Spleen (tissue), 11 donors: ENCODE measurements at regions not wholly inside any gene's neighbourhood (a gene's known extent, or its start where the extent isn't known, plus 50 kb on each side); places are given as distances from the start of the nearest gene placed in this dataset.

Experiments used
- DNase-seq: peaks from one replicate; pipeline ENCODE4 v3.0.0-alpha.2; 2020
- H3K27ac ChIP-seq, 8 donors: fragments of 200-600 bp; sonication (generic) in 7 of 8; 1 replicate in 4 of 8; 2 replicates in 4 of 8; pipeline versions ENCODE4 v1.5.0 to v1.8.0; 2016 to 2021; ENCODE audit warnings: inconsistent platforms in 4 of 8, mild to moderate bottlenecking in 4 of 8, moderate library complexity in 1 of 8
- H3K27me3 ChIP-seq, 7 donors: fragments of 200-600 bp; sonication (generic) in 6 of 7; replicated peaks in 1 of 7; 1 replicate in 4 of 7; 2 replicates in 3 of 7; pipeline versions ENCODE4 v1.5.0 to v1.8.0; 2016 to 2021; ENCODE audit warnings: inconsistent platforms in 3 of 7, mild to moderate bottlenecking in 1 of 7
- H3K36me3 ChIP-seq, 6 donors: fragments of 200-600 bp; sonication (generic) in 5 of 6; 1 replicate in 4 of 6; 2 replicates in 2 of 6; pipeline versions ENCODE4 v1.5.0 to v1.8.0; 2016 to 2021; ENCODE audit warnings: inconsistent platforms in 2 of 6
- H3K4me1 ChIP-seq, 6 donors: fragments of 200-600 bp; sonication (generic) in 5 of 6; 1 replicate in 3 of 6; 2 replicates in 3 of 6; pipeline versions ENCODE4 v1.5.0 to v1.8.0; 2016 to 2021; ENCODE audit warnings: inconsistent platforms in 3 of 6
- H3K4me3 ChIP-seq, 8 donors: fragments of 200-600 bp; sonication (generic) in 7 of 8; 1 replicate in 4 of 8; 2 replicates in 4 of 8; pipeline versions ENCODE4 v1.5.0 to v1.8.0; 2016 to 2021; ENCODE audit warnings: inconsistent platforms in 4 of 8, mild to moderate bottlenecking in 4 of 8, moderate library complexity in 2 of 8
- H3K9me3 ChIP-seq, 8 donors: fragments of 200-600 bp; sonication (generic) in 7 of 8; 1 replicate in 4 of 8; 2 replicates in 4 of 8; pipeline versions ENCODE4 v1.5.0 to v1.8.0; 2016 to 2021; ENCODE audit warnings: inconsistent platforms in 4 of 8
- POLR2A ChIP-seq, 3 donors: fragments of 450-650 bp; IDR thresholded peaks; one replicate each; pipeline ENCODE4 v1.5.1; 2017; ENCODE audit warnings: antibody characterized with exemption in 3 of 3, mild to moderate bottlenecking in 1 of 3
- POLR2AphosphoS5 ChIP-seq, 3 donors: sonication (generic); formaldehyde crosslinking; IDR thresholded peaks; one replicate each; pipeline ENCODE4 v1.5.1; 2017; ENCODE audit warnings: antibody characterized with exemption in 3 of 3
- WGBS, 5 donors: extraction: QIAGEN DNeasy Blood & Tissue Kit in 3 of 5; methylation state at CpG; one replicate each; pipeline versions ENCODE4 v1.1.5 to v1.1.7; 2013 to 2018; 5-methylcytosine and 5-hydroxymethylcytosine counted together
- intact Hi-C: fragments of 100-400 bp; cut with DNase I; formaldehyde crosslinking; loops from one replicate; pipeline ENCODE4 v1.15.0; 2023; ENCODE audit warnings: low total_unique reads
- TF ChIP-seq, protein P1 (sequence below), 11 experiments: fragments of 200-600 bp in 7 of 11; fragments of 450-650 bp in 4 of 11; sonication (generic) in 4 of 11; IDR thresholded peaks in 8 of 11; conservative IDR thresholded peaks in 3 of 11; 1 replicate in 7 of 11; 2 replicates in 4 of 11; pipeline versions ENCODE4 v1.4.0 to v1.8.0; 2016 to 2021; ENCODE audit warnings: antibody characterized with exemption in 11 of 11, inconsistent platforms in 4 of 11, mild to moderate bottlenecking in 1 of 11
- donor health status: healthy with polysubstance abuse.
- donor health status: DM: no; HTN: no; CAD: no; lungs with moderate emphysema.
- donor health status: DM: no; HTN: no; CAD: no.
- donor health status: Bipolar disorder and iron deficiency.
- donor health status: healthy.
- donor health status: DM: no; HTN: no; CAD: no.
- donor health status: DM: yes; HTN: yes; CAD: no.

DNA sequence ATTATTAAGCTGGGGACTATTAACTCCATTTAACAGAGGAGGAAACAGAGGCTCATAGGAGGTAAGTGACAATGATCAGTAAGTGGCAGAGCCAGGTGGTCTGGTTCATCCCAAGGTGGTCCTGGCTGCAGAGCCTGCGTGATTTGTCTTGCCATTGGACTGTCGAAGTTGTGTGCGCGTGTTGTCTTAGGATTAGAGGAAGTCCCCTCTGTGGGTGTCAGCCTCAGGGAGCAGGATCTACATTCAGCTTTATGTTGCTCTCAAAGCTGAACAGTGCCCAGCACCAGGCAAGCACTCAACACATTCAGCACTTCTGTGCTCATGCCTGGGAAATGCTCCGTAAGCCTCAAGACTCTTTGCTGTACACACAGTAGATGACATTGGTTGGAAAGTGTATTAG is 139.5 kb downstream of the HERPUD2 start:
- H3K4me1 ChIP-seq = peaks cover 0 to 8% (median 0%) of the 10 kb centered on the region in 6 donors
- no peak overlapping the region for H3K27ac ChIP-seq
- H3K36me3 ChIP-seq = no peaks in the 10 kb centered on the region
- no peak for DNase-seq
- no peaks in the 10 kb centered on the region for H3K9me3 ChIP-seq
- intact Hi-C loops = no loop called here
- peaks cover 0 to 3% (median 0%) of the 10 kb centered on the region in 7 donors for H3K27me3 ChIP-seq
- WGBS, 5 donors = 85 to 96% (median 95%) methylated on average over 5 of the region's 5 CpGs
- H3K4me3 ChIP-seq = no peak overlapping the region
- TF ChIP-seq, protein P1, sequence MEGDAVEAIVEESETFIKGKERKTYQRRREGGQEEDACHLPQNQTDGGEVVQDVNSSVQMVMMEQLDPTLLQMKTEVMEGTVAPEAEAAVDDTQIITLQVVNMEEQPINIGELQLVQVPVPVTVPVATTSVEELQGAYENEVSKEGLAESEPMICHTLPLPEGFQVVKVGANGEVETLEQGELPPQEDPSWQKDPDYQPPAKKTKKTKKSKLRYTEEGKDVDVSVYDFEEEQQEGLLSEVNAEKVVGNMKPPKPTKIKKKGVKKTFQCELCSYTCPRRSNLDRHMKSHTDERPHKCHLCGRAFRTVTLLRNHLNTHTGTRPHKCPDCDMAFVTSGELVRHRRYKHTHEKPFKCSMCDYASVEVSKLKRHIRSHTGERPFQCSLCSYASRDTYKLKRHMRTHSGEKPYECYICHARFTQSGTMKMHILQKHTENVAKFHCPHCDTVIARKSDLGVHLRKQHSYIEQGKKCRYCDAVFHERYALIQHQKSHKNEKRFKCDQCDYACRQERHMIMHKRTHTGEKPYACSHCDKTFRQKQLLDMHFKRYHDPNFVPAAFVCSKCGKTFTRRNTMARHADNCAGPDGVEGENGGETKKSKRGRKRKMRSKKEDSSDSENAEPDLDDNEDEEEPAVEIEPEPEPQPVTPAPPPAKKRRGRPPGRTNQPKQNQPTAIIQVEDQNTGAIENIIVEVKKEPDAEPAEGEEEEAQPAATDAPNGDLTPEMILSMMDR (IDR thresholded peaks at IDR 0.05 in 8 of 11, conservative IDR thresholded peaks at IDR 0.05 in 3 of 11) = no peak
- no peak for TF ChIP-seq POLR2AphosphoS5 (IDR thresholded peaks at IDR 0.05)
- no peak for TF ChIP-seq POLR2A (IDR thresholded peaks at IDR 0.05)

DNA sequence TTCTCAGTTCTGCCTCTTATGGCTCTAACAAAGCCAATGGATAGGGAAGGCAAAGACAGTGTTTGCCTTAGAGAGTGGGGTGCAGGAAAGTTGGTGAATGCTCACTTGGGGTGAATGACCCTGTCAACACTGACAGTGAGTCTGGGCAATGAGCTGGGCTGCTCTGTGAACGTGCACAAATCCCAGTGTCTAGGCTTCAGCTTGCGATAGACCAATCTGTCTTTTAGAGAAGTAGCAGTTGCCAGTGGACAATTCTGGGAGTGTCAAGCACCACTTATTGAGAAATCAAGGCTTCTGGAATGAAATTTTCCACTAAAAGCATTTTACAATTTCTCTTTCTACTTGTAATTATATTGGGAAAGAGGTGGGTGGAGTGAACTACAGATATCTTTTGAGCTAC is 141.4 kb downstream of the HERPUD2 start:
- TF ChIP-seq, protein P1 (IDR thresholded peaks at IDR 0.05 in 8 of 11, conservative IDR thresholded peaks at IDR 0.05 in 3 of 11) = no peak
- TF ChIP-seq POLR2A (IDR thresholded peaks at IDR 0.05) (no peak), POLR2AphosphoS5 (IDR thresholded peaks at IDR 0.05) (no peak)
- WGBS, 5 donors = 47 to 62% (median 53%) methylated on average over 2 of the region's 2 CpGs
- intact Hi-C loops = no loop called here

DNA sequence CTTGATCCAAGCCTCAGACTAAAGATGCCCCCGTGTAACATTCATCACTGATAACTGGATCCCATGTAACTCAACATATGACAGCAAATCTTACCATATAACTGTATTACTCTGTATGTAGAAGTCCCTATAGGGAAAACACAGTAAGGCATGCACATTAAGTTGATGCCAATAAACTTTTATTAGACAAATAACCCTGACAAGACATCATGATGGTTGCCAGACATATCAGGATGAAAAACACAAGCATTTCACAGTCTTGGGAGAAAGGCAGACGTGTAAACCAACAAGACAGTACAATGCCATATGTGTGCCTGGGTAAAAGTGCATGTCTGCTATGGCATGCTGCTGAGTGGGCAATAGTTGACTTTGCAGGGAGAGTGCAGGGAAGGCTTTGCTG is 142.2 kb downstream of the HERPUD2 start:
- Histone ChIP-seq H3K9me3 (no peaks in the 10 kb centered on the region), H3K4me1 (peaks cover 0 to 8% (median 0%) of the 10 kb centered on the region in 6 donors), H3K4me3 (no peak overlapping the region), H3K36me3 (no peaks in the 10 kb centered on the region), H3K27ac (no peak overlapping the region), H3K27me3 (no peaks in the 10 kb centered on the region)
- TF ChIP-seq POLR2A (IDR thresholded peaks at IDR 0.05) (no peak), POLR2AphosphoS5 (IDR thresholded peaks at IDR 0.05) (no peak)
- TF ChIP-seq, protein P1 (IDR thresholded peaks at IDR 0.05 in 8 of 11, conservative IDR thresholded peaks at IDR 0.05 in 3 of 11) = no peak
- DNase-seq = no peak
- 45 to 85% (median 74%) methylated on average over 2 of the region's 2 CpGs for WGBS, 5 donors
- intact Hi-C loops = no loop called here

More for the DNA sequence above, 141.4 kb downstream of the HERPUD2 start:
- Histone ChIP-seq H3K4me1 (peaks cover 0 to 8% (median 0%) of the 10 kb centered on the region in 6 donors), H3K36me3 (no peaks in the 10 kb centered on the region), H3K9me3 (no peaks in the 10 kb centered on the region), H3K27me3 (no peaks in the 10 kb centered on the region), H3K27ac (no peak overlapping the region), H3K4me3 (no peak overlapping the region)
- DNase-seq = no peak

DNA sequence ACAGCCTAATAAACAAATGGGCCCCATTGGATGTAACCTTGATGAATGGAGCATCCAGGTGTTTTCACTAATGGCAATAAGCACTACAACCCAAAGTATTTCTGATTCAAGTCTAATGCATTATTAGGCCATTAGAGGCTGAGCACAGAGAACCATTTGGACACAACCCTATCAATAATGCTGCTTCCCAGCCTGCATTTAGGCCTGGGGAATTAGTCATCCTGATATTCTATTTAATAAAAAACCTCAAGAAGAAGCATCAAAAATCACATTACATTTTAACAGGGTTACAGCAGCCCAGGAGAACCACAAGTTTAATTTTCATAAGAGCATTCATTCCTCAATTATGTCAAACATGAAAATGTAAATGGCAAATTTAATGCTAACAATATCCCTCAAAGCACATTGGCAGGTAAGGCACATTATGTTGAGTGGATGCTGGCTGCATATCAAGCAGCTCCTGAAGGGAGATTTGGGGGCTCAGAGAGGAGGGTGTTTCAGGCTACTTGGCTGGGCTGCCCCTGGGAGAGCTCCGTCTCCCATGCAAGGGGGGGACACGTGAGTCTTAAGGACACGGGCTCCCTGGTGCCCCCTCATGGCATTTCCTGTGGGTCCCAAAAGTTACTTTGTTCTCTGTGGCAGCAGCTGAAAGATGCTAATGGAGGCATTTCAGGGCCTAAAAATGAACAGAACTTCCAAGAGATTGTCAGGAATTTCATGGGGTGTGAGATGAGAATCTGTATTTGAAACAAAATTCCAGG is 143.4 kb downstream of the HERPUD2 start:
- TF ChIP-seq POLR2A (IDR thresholded peaks at IDR 0.05) = no peak
- Histone ChIP-seq H3K27me3 (no peaks in the 10 kb centered on the region), H3K27ac (no peak overlapping the region), H3K4me1 (no peaks in the 10 kb centered on the region), H3K9me3 (no peaks in the 10 kb centered on the region), H3K36me3 (no peaks in the 10 kb centered on the region), H3K4me3 (no peak overlapping the region)
- DNase-seq = no peak
- 19 to 42% (median 25%) methylated on average over 3 of the region's 3 CpGs for WGBS, 5 donors
- intact Hi-C loops = no loop called here
